ENCODE measurements at regions not wholly inside any gene's neighbourhood (a gene's known extent, or its start where the extent isn't known, plus 50 kb on each side); places are given as distances from the start of the nearest gene placed in this dataset.
"Not testable (repeated sequence)": the region's sequence is repeated elsewhere in the genome, so short reads cannot be mapped to it uniquely, and the experiment has no call there.

DNA sequence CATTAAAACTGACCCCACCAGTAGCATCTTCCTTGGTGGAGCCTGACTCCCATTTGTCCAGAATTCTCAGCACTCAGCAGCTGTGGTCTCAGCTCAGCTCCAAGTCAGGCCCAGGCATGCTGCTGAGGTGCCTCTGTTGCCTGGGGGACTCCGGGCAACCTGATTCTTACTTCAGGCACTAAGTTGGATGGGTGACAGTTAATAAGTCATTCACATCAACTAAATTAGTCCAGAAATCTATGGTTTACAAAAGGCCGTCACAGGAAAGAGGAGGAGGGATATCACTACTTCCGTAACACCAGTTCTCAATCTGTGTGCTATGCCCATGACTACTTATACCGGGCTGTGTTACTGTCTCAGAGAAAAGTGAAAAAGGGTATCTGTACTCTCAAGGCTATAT is 310.2 kb downstream of the SATB1 start:
- no peak for DNase-seq

DNA sequence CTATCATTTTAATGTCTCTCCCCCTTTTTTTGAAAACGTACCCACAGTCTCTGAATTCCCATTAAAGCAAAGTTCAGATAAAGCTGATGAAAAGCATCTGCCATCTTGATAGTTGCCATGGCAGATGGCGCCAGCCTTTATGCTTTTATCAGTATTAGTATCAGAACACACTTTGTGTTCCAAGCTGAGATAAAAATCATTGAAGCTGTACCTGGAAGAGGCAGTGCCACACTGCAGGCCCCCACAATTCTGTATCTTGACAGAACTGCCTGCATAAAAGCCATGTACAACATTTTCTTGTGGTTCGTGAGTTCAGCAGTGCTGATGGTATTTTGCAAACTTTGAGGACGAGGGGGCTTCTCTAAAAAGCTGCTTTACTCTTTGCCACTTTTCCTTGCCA is 311.7 kb downstream of the SATB1 start:
- DNase-seq: no peak

DNA sequence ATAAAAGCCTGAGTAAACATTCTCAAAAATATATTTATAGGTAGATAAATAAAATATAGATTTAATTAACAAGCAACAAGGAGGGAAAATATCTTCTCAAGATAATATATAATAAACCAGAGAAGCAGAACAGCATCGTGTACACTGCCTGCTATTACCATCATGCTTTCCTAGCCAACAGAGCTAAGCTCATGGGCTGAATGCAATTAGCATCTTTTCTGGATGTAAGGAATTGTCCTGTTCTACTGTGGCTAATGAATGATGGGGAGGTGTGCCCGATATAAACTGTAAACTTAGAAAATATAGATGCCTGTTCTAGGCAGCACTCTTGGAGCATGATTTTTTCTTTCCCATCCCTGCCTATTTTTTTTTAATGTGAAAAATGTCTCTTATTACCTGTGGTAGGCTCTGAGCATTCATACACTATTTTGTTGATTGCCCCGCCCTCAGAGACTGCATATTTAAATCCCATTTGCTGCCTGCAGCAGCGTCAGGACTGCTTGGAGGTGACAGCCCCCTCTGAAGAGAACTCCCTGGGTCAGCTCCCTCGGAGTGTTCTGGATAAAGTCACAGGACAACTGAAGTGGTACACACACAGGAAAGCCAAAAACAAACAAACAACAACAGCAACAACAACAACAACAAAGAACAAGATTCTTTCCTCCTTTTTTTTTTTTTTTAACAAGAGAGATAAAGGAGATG is 312.3 kb downstream of the SATB1 start:
- DNase-seq: no peak

DNA sequence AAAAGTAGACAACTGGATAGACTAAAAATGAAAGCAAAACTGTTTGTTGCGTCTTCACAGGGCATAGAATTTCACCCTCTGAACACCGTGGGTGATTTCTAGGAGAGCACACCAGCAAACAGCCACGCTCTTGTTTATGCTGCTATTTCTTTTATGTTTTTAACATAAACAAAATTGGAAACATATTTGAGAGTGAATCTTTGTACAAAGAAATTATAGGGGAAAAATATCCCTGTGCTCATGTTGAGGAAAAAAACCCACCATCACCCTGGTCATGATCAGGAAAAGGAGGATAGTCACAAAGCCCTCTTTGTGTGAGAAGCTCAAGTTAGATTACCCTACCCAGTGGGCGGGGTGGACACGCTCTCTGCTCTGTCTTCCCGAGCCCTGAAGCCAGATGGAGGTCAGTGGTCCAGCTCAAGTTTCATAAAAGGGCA is 313.3 kb downstream of the SATB1 start:
- DNase-seq: peak; percentile 3 to 16

DNA sequence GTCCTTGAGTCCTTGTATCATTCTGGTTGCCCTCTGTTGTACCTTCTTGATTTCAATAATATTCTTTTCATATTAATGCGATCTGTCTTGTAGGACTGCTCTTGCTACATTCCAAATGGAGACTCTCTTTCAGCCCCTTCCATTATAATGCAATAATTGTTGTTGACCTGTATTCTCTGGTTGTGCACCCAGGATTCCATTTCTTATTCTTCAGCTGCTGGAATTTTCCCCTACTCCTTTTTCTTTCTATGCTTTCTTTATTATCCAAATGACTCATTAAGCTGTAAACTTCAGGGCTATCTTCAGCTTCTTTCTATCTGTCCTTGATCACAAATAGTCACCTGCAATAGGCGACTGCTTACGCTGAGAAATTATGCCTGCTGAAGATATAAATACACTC is 321.5 kb downstream of the SATB1 start:
- no peak for DNase-seq

DNA sequence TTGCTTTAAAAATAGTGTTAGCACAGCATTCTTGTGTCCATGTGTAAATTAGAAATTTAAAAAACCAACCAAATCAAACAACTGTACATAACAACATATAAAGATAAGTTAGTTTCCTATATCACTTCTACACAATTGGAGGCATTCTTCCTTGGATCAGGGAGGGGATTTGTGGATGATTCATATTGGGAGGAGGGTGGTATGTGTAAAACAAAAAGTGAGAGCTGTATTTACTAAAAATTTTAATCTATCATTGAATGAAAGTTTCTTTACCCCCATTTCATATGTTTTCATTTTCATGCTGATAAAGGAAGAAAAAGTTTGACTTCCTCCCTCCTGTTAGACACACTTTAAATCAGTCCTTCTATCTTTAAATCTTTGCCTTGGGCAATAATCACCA is 325.0 kb downstream of the SATB1 start:
- no peak for DNase-seq

DNA sequence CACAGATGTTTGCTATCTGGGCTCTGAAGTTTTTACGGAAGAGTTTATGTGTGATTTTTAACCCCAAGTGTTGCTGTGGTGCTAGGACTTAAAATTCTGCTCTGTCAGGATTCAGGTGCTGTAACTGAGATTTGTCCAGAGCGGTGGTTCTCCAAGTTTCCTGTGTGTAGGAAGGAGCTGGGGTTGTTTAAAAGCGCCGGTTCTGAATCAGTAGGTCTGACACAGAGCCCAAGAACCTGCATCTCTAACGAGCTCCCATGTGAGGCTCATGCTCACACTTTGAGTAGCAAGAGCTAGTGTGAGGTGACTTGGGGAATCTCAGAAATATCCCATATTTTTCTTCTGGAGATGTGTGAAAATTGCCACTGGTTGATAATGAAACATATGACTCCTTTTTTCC is 325.5 kb downstream of the SATB1 start:
- no peak for DNase-seq

DNA sequence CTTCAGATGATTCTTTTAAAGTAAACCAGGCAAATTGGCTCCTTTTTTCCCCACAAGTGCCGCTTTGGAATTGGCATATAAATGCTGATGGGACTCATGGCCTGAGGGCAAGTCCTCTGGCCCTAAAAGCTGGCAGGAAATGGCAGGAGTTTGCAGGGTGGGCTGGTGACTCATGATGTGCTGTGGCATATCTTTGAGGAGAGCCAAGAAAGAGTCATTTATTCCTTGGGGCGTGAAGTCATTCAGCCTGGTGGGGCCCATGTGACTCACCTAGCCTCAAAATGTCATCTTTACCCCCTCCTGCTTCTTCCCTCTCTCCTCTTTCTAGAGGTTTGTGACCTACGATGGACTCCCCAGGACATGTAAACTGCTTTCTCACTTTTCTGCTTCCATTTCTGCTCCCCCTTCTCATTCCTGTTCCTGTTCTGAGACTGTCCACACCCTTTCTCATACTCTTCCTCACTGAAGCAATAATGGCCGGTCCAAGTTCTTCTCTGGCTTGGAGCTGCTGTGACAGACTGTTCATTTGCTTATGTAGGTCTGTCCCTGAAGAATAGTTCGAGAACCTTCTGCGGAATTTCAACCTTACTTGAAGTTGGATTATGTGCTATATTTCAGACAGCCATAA is 326.1 kb downstream of the SATB1 start:
- DNase-seq: no peak

DNA sequence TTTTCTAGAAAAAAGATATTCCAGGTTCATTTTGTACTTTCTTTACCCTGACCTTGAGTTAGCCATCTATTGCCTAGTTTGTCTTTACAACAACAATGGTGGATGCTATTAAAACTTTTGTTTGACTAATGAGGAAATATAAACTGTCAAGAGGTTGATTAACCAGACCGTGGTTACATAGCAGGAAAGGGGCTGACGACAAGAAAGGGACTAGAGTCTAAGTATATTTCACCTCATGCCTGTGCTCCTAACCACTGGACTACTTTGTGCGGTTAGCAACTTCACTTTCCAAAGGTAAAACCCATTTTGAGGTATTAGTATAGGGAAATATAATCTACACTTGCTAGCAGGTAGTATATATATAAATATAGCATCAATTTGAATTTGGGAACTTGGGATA is 327.1 kb downstream of the SATB1 start:
- DNase-seq: no peak

DNA sequence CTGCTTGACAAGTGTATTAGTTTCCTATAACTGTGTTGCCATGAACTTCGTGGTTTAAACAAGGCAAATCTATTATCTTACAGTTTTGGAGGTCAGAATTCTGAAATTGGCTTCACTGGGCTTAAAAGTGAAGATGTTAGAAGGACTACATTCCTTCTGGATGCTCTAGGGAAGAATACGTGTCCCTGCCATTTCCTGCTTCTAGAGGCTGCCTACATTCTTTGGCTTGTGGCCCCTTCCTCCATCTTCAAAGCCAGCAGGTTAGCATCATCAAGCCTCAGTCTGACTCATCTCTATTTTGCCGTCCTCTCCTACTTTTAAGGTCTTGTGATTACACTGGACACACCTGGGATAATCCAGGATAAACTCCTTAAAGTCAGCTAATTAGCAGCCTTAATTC is 327.7 kb downstream of the SATB1 start:
- no peak for DNase-seq

DNA sequence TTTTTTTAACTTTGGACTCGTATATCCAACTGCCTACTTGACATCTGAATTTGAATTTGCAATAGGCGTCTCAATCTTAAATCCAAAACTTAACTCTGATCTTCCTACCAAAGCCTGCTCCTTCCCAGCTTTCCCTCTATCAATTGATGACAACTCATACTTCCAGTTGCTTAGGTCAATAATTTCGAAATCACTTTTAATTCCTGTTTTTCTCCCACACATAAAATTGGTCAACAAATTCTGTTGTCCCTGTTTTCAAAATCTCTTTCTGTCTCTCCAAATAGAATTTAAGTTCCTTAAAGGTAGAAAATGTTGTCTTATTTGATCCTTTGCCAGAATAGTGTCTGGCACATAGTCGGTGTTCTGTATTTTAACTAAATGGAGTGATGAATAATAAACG is 332.4 kb downstream of the SATB1 start:
- no peak for DNase-seq

DNA sequence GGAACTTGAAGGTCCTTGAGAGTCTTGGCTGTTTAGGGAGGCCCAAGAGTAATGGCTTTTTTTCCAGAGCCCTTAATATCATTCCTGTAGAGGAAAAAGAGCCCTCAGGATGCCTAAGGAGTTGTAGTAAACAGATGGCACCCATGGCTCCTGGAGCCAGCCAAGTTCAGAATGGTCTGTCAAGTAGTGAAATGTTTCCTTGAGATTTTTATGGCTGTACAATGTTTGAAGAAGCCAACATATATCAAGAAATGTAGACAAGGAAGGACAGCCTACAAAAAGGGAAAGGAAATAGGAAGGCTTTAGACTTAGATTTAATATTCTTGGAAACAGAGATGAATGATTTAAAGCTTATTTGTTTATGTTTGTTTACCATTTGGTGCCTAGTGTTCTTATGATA is 334.8 kb downstream of the SATB1 start:
- no peak for DNase-seq

DNA sequence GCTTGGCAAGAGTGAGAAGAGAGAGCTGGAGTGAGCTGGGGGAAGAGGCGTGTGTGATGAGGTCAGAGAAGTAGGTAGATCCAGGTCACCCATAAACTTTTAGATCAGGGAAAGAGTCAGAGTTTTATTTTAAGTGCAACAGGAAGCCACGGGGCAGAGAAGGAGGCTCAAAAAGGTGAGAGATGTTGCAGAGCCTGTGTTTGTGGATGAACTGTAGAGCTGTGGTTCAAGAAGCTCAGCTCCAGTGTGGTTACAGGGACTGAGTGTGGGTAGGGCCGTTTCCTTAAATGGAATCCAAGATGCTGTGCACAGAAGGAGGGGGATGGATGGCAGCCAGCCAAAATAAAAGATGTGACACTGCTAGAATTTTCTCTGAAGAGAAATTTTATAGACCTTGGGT is 337.2 kb downstream of the SATB1 start:
- DNase-seq: no peak

DNA sequence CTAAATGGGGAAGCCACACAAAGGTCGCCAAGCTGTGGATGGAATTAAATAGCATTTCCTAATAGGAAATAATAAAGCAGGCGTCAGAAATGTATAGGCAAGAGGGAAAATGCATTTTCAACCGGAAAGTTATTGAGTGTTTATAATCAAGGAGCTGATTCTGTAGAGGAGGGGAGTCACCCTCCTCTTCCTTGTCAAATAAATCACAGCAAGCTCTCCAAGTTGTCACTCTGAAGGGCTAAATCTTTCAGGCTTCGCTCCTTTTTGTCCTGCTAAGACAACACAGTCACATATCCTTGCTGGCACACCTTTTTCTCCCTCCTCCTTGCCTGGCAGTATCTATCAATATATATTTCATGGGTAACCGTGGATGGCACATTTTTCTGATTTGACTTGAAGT is 338.4 kb downstream of the SATB1 start:
- DNase-seq: no peak

DNA sequence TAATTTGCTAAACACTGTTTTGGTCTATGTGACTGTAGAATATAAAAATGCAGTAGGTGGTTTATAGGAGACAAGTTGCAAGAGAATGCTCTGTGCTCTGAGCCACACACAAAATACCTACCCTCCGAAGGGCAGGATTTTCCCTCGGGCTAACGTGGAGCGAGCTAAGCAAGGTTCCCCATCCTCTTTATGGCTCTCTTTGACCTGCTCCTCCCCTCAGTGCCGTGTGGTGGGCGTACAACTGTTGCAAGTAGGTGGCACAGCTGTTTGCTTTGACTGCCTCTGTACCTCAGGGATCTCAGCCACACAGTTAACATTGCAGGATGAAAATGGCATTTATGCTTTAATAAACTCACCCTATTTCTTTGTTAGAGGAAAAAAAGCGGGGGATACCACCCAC is 339.1 kb downstream of the SATB1 start:
- no peak for DNase-seq

DNA sequence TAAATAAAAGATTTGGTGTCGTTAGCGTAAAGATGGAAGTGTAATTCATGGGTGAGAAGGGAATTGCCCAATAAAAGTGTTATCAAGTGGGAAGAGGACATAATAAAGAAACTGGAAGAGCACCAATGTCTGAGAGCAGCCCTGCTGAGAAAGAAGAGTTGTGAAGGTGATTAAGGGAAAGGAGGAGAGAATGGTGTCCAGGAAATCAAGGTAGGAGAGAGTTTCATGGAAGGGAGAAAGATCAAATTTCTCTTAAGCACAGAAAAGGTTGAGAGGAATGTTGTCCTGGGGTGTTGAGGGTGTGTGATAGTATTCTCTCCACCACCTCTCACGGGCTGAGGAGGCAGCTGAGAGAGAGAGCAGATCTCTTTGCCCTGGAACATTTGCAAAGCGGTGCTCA is 339.7 kb downstream of the SATB1 start:
- no peak for DNase-seq

DNA sequence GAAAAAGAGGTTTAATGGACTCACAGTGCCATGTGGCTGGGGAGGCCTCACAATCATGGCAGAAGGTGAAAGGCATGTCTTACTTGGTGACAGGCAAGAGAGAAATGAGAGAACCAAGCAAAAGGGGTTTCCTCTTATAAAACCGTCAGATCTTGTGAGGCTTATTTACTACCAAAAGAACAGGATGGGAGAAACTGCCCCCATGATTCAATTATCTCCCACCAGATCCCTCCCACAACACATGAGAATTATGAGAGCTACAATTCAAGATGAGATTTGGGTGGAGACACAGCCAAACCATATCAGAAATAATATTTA is 340.8 kb upstream of the TBC1D5 start:
- DNase-seq: not testable (repeated sequence)

DNA sequence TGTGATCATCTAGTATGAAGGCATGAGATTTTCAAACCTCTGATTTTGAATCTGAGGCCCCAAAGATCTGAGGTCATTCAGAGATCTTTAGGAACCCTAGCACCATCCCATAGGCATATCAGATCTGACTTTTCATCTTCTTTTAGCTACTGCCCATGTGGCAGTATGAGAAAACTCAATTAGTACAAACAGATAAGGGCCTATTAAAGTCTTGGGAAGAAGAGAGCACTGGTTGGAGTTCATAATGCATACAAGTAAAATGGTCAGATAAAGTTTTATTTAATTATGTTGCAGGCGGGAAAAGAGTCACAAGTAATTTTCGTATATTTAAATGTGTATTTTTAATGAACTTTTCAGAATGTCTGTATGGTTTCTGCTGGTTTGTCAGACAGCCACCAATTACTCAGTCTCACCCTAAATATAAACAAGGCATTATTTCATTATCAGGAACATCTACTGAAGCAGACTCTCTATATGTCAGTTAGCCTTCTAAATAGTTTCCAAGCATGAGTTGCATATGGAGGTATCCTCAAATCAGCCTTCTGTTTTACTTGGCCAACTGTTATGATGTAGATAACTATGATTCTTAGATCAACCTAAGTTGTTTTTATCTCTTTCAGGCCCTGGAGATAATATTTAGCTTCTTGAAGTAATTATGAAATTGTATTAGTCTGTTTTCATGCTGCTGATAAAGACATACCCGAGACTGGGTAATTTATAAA is 340.3 kb upstream of the TBC1D5 start:
- DNase-seq: no peak

DNA sequence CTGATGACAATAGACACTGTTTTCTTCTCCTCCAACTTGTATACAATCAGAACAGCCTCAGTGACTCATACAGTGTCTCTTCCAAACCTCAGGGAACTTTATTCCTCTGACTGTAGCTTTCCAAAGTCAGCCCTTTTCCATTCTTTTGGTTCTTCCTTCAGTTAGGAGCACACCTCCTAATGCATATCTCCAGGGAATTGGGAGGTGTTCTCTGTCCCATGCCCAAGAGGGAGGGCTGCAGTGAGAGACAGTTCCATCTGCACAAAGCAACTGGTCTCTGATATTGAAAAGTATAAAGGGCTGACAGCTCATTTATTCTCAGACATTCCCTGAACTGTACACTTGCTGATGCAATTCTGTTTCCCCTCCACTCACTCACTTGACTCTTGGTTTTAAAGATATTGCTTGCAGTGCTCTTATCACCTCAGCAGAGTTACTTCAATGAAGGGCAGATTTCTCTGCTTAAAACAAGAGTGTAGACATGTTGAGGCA is 337.8 kb upstream of the TBC1D5 start:
- no peak for DNase-seq

DNA sequence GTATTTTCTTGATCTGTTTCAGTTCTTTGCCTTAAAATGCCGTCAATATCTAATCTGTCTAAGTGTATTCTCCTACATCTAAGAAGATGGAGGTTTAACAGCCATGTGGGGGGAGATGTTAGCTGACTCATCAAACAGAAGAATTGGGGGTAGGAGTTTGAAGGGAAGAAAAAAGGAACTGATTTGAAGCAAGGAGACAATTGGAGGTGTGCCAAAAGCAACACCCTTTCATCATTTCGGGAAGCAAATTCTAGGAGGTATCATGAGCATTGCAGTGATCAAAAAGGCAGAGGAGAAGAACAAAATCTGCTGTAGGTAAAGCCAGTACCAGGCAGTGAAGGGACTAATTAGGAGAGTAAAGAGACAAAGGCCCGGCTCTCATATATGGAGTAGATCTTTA is 337.3 kb upstream of the TBC1D5 start:
- DNase-seq: no peak

DNA sequence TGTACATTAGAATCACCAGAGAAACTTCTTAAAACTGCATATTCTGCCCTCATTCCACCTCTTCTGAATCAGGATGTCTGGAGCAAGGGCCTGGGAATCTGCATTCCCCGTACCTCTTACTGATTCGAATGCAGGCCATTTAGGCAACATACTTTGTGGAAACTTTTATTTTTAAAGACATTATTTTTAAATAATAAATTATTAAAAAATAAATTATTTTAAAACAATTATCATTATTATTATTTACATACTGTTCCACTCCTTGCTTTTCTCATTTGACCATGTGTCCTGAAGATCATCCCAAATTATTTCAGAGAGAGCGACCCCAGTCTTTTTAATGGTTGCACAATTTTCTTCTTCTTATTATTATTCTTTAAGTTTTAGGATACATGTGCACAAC is 336.6 kb upstream of the TBC1D5 start:
- DNase-seq: no peak

DNA sequence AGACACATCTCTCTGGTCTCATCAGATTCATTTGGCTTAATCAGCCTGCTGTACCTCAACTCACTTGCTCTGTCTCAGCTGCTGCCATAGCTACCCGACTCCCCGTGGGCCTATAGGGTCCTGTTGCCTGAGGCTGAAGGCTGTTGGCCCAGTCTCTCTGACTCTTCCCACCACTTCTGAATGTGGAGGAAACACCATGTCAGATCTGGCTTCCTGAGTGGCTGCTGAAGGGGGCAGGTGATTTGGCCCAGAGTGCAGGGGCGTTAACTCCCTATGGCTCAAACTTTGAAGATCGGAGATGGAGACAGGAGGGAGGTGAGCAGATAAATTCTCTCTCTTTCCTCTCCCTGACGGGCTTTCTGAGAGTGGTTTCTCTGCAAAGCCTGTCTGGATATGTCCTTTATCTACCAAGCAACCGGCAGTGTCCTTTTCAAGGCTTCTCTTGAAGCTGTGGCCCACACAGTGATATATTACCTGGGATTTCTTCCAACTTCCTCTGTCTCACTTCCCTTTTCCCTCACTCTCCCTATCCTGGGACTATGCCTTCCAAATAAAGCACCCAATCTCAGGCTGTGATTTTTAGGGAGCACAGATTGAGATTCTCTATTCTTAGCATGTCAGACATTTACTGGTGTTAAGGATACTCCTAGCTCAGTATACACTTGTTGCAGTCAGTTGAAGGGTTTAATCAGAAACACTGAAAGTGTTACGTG is 334.9 kb upstream of the TBC1D5 start:
- no peak for DNase-seq

DNA sequence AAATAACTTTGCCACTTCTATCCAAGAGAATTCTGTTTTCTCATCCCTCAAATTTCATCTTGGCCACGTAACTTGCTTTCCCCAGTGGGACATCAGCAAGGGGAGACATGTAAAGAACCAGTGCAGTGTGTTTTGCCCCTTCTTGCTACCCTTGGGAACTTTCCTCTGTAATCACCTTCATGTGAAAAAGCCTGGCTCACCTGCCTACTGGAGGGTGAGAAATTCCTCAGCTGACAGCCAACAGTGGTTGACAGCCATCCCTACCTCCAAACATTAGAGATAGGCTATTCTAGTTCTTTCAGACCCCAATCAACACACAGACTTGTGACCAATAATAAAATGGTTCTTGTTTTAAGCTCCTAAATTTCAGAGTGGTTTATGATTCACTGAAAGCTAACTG is 333.9 kb upstream of the TBC1D5 start:
- no peak for DNase-seq

DNA sequence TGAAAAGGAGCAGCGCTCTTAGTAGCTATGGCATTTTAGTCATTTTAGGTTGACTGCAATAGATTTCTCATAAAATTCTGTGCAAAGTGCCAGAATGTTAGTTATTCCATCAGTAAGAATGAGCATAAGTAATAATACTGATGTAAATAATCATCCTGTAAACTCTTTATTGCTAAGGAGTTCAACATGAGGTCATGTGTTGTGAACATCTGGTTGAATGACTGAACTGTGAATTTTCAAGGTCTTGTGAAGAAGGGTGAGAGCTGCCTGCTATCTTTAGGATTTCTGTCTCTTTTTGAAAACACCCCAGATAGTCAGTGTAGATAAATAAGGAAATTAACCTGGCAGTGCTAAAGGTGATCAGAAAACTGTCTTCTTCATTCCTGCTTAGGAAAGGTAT is 333.4 kb upstream of the TBC1D5 start:
- DNase-seq: no peak

All from NCI-H1930 (cell line).